ENCODE measurements at regions not wholly inside any gene's neighbourhood (a gene's known extent, or its start where the extent isn't known, plus 50 kb on each side); places are given as distances from the start of the nearest gene placed in this dataset.

GRCh38 chr4:62293551-62293950, 1093.4 kb downstream of the ADGRL3 start:
- in situ Hi-C loops (cut with HindIII; ENCODE audit: low sequenced_read_pairs): no loop called here

GRCh38 chr4:62292911-62293310, 1092.8 kb downstream of the ADGRL3 start:
- in situ Hi-C loops (cut with HindIII; ENCODE audit: low sequenced_read_pairs): no loop called here

DNA sequence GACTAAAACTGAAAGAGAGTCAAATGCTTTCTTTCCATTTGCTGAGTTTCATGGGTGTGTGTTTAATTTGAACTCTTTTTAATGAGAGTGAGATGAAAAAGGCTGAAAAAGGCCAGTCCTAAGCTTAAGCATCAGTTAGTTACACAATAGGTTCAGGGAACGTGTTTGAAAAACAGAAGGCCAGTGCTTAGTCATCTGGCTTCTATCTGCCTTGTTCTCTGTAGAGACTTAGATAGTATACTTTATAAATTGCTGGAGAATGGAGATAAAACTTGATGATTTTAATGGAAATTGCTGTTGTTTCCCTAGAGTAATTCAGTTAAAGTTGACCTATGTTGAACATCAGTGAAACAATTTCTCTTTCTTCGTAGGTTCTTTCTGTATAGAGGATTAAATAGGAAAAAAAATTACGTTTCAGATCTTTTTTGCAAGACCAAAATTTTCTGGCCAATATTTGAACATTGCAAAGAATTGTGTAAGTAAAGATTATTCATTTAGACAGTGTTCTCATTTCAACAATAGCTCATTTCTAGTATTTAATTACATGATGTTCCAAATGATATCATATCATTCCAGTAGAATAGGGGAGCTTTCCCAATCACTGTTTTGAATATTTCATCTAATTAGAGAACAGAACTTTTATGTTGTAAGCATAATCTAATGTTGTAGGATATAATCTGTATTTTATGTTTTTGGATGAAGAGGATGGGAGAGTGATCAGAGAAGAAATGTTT, 1088.8 kb downstream of the ADGRL3 start:
- in situ Hi-C loops (cut with HindIII; ENCODE audit: low sequenced_read_pairs): no loop called here

GRCh38 chr4:62285026-62285425, 1084.9 kb downstream of the ADGRL3 start:
- in situ Hi-C loops (cut with HindIII; ENCODE audit: low sequenced_read_pairs): no loop called here

GRCh38 chr4:62279689-62280088, 1079.6 kb downstream of the ADGRL3 start:
- in situ Hi-C loops (cut with HindIII; ENCODE audit: low sequenced_read_pairs): no loop called here

DNA sequence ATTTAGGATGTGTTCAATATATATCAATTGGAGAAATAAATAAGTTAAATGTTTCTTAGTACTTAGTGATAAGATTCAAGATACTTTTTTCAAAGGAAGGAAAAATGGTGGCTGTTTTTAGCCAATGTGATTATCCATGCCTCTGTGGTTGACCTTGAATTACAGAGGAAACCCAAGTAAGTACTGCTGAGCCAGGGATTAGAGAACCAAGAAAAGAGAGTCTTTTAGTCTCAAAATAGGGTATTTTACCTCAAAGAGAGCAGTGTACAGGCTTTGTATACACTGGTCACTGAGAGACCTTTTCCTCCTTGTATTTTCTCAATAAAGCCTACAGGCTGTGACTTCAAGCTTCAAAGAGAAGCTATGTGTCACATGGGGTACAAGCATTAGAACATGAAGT, 1075.3 kb downstream of the ADGRL3 start:
- in situ Hi-C loops (cut with HindIII; ENCODE audit: low sequenced_read_pairs): no loop called here

DNA sequence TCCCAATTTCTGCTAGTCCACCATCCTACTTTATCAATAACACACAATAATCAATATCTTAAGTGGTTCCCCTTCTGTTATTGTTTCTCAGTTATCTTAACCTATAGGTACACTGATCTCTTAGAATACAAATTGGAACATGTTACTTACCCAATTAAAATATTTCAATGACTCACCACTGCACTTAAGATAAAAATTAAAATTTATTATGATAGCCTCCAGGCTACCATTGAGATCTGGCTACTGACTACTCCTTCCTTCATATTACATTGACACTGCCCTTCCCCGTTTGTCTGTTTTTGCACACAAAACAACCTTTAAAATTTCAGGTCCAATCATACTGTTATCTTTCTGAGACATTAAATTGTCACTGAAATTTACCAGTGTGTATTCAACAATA, 1074.7 kb downstream of the ADGRL3 start:
- in situ Hi-C loops (cut with HindIII; ENCODE audit: low sequenced_read_pairs): no loop called here

GRCh38 chr4:62271107-62271506, 1071.0 kb downstream of the ADGRL3 start:
- in situ Hi-C loops (cut with HindIII; ENCODE audit: low sequenced_read_pairs): no loop called here

GRCh38 chr4:62269918-62270317, 1069.8 kb downstream of the ADGRL3 start:
- in situ Hi-C loops (cut with HindIII; ENCODE audit: low sequenced_read_pairs): no loop called here

DNA sequence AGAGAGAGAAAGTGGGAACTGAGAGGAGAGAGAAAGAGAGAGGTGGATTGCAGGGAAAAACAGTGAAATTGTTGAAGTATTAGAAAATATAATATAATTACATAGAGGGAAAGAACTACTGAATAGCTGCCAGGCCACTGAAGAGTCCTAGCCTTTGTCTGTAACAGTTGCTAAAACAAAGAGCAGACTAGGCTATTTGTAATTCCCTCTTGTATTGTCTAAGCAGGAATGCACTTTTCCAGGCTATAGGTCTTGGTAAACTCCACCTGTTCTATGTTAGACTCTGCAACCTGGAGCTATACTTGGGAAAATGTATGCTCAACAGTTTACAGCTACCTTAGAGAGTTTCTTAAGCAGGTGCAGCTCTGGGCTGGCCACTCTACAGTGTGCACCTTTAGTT, 1063.3 kb downstream of the ADGRL3 start:
- in situ Hi-C loops (cut with HindIII; ENCODE audit: low sequenced_read_pairs): no loop called here

- in situ Hi-C loops (cut with HindIII; ENCODE audit: low sequenced_read_pairs): no loop called here
These were observed 1062.5 kb downstream of the ADGRL3 start for GRCh38 chr4:62262676-62263075.

GRCh38 chr4:62260254-62260653, 1060.1 kb downstream of the ADGRL3 start:
- in situ Hi-C loops (cut with HindIII; ENCODE audit: low sequenced_read_pairs): no loop called here

DNA sequence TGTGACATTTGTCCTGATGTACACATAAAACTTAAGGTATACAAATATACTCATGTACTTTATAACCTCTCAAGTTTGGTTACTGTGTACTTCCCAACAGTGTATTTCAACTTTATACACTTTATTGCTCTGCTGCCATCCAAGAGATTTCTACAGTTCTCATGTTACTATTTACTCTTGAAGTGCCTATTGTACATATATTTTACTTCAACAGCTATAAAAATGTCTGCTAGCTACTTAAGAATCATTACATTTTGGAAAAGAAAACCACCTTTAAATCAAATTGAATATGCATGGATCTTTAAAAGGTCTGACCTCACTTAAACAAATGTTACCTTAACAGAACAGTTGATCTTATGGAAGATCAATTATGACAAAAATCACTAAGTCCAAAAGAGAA, 1056.4 kb downstream of the ADGRL3 start:
- in situ Hi-C loops (cut with HindIII; ENCODE audit: low sequenced_read_pairs): no loop called here

DNA sequence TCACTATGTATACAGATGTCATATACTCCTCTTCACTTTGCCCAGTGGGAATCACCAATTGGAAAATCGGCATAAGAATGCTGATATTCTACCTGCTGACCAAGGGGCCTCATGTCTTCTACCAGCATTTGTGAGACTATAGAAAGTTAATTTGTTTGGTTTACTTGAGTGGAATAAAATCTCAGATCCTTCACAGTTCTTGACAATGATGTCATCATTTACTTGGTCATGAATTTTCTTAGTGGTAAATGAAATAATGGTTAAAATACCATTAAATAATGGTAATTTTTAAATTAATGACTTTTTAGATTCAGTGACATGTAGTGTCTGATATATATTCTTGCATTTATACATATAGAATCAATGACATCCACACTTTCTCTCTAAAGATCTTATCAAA, 1052.6 kb downstream of the ADGRL3 start:
- in situ Hi-C loops (cut with HindIII; ENCODE audit: low sequenced_read_pairs): no loop called here

- in situ Hi-C loops (cut with HindIII; ENCODE audit: low sequenced_read_pairs): no loop called here
These were observed 1050.0 kb downstream of the ADGRL3 start for GRCh38 chr4:62250100-62250499.

DNA sequence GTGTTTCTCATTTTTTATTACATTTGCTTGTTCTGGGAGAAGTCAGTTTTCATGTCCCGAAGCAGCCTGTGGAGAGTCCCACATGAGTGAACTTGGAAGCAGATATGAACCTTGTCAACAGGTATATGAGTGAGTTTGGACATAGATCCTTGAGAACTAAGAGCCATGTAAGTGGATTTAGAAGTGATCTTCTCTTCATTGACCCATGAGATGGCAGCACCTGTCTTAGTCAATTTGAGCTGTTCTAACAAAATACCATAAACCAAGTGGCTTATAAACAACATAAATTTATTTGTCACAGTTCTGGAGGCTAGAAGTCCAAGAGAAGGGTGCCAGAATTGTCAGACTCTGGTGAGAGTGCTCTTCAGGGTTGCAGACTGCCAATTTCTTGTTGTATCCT, 1043.8 kb downstream of the ADGRL3 start:
- in situ Hi-C loops (cut with HindIII; ENCODE audit: low sequenced_read_pairs): no loop called here

DNA sequence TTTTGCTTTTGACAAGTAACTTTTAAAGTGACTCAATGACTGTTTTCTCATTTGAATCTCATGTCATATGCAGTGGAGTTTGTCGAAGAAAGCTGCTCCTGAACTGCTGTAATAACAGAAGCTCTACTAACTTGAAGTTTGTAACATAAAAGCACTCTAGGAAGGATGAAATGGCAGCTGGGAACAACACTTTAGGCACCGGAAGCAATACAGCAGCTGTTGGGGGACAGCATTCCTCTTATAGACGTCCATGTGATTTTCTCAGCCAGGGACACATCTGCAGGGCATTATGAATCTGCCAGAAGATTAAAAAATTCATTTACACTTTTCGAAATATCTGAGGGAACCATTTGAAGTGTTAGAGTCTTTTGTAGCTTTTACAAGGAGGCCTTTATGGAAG, 1035.8 kb downstream of the ADGRL3 start:
- in situ Hi-C loops (cut with HindIII; ENCODE audit: low sequenced_read_pairs): no loop called here

GRCh38 chr4:62232814-62233213, 1032.7 kb downstream of the ADGRL3 start:
- in situ Hi-C loops (cut with HindIII; ENCODE audit: low sequenced_read_pairs): no loop called here

DNA sequence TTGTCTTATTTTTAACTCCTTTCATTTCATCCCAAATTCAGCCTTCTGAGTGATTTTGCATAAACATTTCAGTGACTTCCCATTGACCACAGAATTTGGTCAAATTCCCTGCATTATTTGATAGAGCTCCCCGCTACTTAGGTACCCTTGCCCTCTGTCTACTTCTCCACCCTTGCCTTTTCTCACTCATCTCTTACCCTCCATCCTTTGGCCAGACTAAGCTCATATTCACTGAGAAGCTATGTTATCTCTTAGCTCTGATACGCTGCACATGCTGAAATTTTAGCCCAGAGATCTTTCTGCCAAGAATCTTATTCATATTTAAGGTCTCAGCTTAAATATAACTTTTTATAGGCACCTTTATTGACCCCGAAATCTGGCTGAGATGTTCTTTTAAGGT, 1031.9 kb downstream of the ADGRL3 start:
- in situ Hi-C loops (cut with HindIII; ENCODE audit: low sequenced_read_pairs): no loop called here

- in situ Hi-C loops (cut with HindIII; ENCODE audit: low sequenced_read_pairs): no loop called here
These were observed 1026.0 kb downstream of the ADGRL3 start for GRCh38 chr4:62226082-62226481.

DNA sequence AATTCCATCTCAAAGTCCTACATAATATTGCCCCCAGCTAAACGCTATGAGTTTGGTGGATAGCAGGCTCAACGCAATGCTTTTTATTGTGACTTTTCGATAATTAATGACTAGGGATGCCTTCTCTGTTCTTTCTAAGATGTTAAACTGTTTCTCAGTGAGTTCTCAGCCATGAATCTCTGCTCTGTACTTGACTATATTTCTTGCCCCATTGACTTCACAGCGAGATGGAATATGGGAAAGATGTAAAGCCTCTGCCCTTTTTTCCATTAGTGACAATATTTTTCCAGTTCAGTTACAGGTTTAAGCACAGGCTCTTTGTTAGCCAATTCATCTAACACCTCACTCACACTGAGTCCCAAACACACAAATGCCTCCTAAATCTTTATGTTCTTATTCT, 1022.0 kb downstream of the ADGRL3 start:
- in situ Hi-C loops (cut with HindIII; ENCODE audit: low sequenced_read_pairs): no loop called here

- in situ Hi-C loops (cut with HindIII; ENCODE audit: low sequenced_read_pairs): no loop called here
These were observed 1010.4 kb downstream of the ADGRL3 start for GRCh38 chr4:62210486-62210885.

DNA sequence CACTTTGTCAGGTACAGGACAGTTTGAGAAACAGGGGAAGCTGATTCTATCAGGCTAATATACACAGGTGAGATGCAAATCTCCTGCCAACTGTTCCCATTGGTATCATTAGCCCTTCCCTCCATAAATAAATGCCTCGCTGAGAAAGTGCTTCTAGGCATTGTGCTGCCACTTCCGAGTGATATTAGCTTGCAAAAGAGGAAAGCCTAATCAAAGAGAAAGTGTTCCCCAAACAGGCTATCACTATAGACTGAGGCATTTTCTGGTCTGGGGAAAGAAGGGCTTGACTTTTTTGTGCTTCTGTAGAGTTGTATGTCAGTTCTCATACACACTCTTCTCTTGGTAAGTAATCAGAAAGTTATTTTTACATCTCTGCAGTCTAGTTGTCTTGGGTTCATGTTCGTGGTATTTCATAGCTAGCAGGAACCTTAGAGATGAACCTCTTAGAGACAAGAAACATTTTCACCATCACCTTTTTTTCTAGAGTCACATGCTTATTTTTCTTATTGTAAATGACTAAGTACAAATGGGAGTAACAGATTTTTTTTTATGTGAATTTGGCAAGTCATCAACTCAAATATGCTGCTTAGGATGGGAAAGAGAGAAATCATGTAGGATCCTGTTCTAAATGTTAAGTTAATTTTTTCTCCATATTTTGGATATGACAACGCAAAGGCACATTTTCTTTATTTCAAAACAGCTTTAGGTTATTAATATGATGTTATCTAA, 1009.8 kb downstream of the ADGRL3 start:
- in situ Hi-C loops (cut with HindIII; ENCODE audit: low sequenced_read_pairs): no loop called here

Measured in endothelial cell of hepatic sinusoid (primary cell).